OCI-LY1 (cell line): ENCODE measurements at regions not wholly inside any gene's neighbourhood (a gene's known extent, or its start where the extent isn't known, plus 50 kb on each side); places are given as distances from the start of the nearest gene placed in this dataset.

ENCODE experiments used
- H2AFZ ChIP-seq: fragments of 200-600 bp; sonication (generic), shearing (Covaris generic); 2 replicates; pipeline ENCODE4 v1.6.0; 2014; ENCODE audit warnings: antibody characterized with exemption, mild to moderate bottlenecking, low read length
- H3F3A ChIP-seq: fragments of 200-600 bp; sonication (generic), shearing (Covaris generic); 2 replicates; pipeline ENCODE4 v1.6.0; 2014; ENCODE audit warnings: mild to moderate bottlenecking, antibody characterized with exemption, low read length, moderate library complexity; ENCODE audit not compliant: insufficient read depth
- H3K27ac ChIP-seq: fragments of 200-600 bp; sonication (generic); 2 replicates; pipeline ENCODE4 v1.5.1; 2014; ENCODE audit warnings: low read length, mixed run types, mild to moderate bottlenecking, low read depth; ENCODE audit not compliant: poor library complexity, severe bottlenecking
- H3K27me3 ChIP-seq: fragments of 200-600 bp; sonication (generic); 2 replicates; pipeline ENCODE4 v1.6.0; 2014; ENCODE audit warnings: antibody characterized with exemption, mild to moderate bottlenecking, low read length, moderate library complexity; ENCODE audit not compliant: insufficient read depth
- H3K36me3 ChIP-seq: fragments of 200-600 bp; sonication (generic); 2 replicates; pipeline ENCODE4 v1.6.1; 2014; ENCODE audit warnings: mild to moderate bottlenecking, antibody characterized with exemption, low read length, moderate library complexity, mixed read lengths; ENCODE audit not compliant: insufficient read depth
- H3K4me1 ChIP-seq: fragments of 200-600 bp; sonication (generic); 2 replicates; pipeline ENCODE4 v1.5.1; 2014; ENCODE audit warnings: mild to moderate bottlenecking, low read length, moderate library complexity; ENCODE audit not compliant: insufficient read depth, severe bottlenecking
- H3K4me2 ChIP-seq: fragments of 200-600 bp; sonication (generic), shearing (Covaris generic); 2 replicates; pipeline ENCODE4 v1.6.1; 2014; ENCODE audit warnings: low read length
- H3K4me3 ChIP-seq: fragments of 200-600 bp; sonication (generic); 2 replicates; pipeline ENCODE4 v1.5.1; 2014; ENCODE audit warnings: low read length, low read depth, mild to moderate bottlenecking, mixed read lengths; ENCODE audit not compliant: poor library complexity, severe bottlenecking
- H3K79me2 ChIP-seq: fragments of 200-600 bp; shearing (Covaris generic); 2 replicates; pipeline ENCODE4 v1.6.1; 2016; ENCODE audit warnings: mixed run types, low read length, mixed read lengths; ENCODE audit not compliant: insufficient read depth
- H3K9ac ChIP-seq: fragments of 200-600 bp; sonication (generic), shearing (Covaris generic); 2 replicates; pipeline ENCODE4 v1.6.1; 2014; ENCODE audit warnings: mild to moderate bottlenecking, low read length, mixed read lengths
- H3K9me2 ChIP-seq: fragments of 200-600 bp; sonication (generic), shearing (Covaris generic); 2 replicates; pipeline ENCODE4 v1.6.1; 2014; ENCODE audit warnings: low read depth, mild to moderate bottlenecking, low read length, mixed read lengths
- H3K9me3 ChIP-seq: fragments of 200-600 bp; shearing (Covaris generic); 2 replicates; pipeline ENCODE4 v1.6.1; 2014; ENCODE audit warnings: low read length, mixed read lengths
- H4K20me1 ChIP-seq: fragments of 200-600 bp; sonication (generic), shearing (Covaris generic); 2 replicates; pipeline ENCODE4 v1.6.0; 2016; ENCODE audit warnings: mild to moderate bottlenecking, low read length; ENCODE audit not compliant: insufficient read depth
- EZH2 ChIP-seq: fragments of 200-600 bp; sonication (generic), shearing (Covaris generic); IDR thresholded peaks from 2 replicates; pipeline ENCODE4 v1.8.0; 2017; ENCODE audit warnings: borderline replicate concordance, mixed run types, mild to moderate bottlenecking, antibody characterized with exemption, low read length, moderate library complexity, mixed read lengths
- TF ChIP-seq, protein P1 (sequence below): fragments of 200-600 bp; sonication (generic), shearing (Covaris generic); IDR thresholded peaks from 2 replicates; pipeline ENCODE4 v1.5.1; 2017; ENCODE audit warnings: mild to moderate bottlenecking, antibody characterized with exemption, low read length, moderate library complexity, mixed read lengths

DNA sequence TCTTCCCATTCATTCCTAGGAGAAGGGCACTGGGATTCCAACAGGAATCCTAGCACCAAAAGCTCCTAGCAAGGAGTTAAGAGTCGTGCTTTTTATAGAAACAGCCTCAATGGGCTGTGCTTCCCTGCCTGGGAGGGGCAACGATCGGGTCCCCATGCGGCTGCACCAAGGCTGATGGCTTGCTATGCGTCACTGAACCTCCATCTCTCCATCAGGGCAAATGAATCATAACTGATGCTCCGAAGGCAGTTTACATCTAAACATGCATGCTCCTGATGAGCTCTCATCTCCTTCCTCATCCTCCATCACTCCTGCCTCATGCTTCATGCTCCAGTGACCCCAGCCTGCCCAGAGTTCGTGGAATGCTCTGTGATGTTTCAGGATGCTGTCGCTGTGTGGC, 270.5 kb downstream of the FOXL1 start:
- Histone ChIP-seq H3K4me1 (no peaks in the 10 kb centered on the region), H3K79me2 (no peaks in the 10 kb centered on the region), H2AFZ (no peak overlapping the region), H3K9ac (no peak overlapping the region), H3K4me3 (no peak overlapping the region), H3K27me3 (no peaks in the 10 kb centered on the region), H3K36me3 (no peaks in the 10 kb centered on the region), H3K4me2 (no peak overlapping the region), H3K9me2 (no peaks in the 10 kb centered on the region), H4K20me1 (no peaks in the 10 kb centered on the region), H3K9me3 (no peaks in the 10 kb centered on the region), H3F3A (no peaks in the 10 kb centered on the region), H3K27ac (no peak overlapping the region)
- no peak for TF ChIP-seq EZH2
- TF ChIP-seq, protein P1, sequence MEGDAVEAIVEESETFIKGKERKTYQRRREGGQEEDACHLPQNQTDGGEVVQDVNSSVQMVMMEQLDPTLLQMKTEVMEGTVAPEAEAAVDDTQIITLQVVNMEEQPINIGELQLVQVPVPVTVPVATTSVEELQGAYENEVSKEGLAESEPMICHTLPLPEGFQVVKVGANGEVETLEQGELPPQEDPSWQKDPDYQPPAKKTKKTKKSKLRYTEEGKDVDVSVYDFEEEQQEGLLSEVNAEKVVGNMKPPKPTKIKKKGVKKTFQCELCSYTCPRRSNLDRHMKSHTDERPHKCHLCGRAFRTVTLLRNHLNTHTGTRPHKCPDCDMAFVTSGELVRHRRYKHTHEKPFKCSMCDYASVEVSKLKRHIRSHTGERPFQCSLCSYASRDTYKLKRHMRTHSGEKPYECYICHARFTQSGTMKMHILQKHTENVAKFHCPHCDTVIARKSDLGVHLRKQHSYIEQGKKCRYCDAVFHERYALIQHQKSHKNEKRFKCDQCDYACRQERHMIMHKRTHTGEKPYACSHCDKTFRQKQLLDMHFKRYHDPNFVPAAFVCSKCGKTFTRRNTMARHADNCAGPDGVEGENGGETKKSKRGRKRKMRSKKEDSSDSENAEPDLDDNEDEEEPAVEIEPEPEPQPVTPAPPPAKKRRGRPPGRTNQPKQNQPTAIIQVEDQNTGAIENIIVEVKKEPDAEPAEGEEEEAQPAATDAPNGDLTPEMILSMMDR, result no peak

DNA sequence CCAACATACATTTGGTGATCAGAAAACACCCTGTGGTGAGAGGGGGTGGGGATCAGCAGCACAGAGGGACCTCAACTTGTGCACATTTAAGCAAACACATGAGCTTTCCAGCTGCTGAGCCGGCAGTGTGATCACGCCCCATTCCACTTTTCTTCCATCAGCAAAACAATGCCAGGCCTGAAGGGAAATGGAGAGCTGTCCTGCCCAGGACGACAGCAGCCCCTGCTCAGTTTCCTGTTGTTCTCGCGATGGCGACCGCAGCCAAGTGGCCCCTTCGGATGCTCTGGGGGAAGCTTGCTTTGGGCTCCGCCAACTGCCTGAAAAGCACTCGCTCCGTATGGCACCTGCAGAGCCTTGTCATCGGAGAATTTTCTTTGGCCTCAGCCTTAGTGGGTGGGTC, 272.3 kb downstream of the FOXL1 start:
- Histone ChIP-seq H3K9ac (no peak overlapping the region), H3K79me2 (no peaks in the 10 kb centered on the region), H3K4me2 (no peak overlapping the region), H3K27me3 (no peaks in the 10 kb centered on the region; the same call in 1 of the 2 replicates), H3K27ac (no peak overlapping the region), H3F3A (no peaks in the 10 kb centered on the region), H3K36me3 (no peaks in the 10 kb centered on the region), H3K4me1 (no peaks in the 10 kb centered on the region), H3K4me3 (no peak overlapping the region), H4K20me1 (no peaks in the 10 kb centered on the region), H2AFZ (no peak overlapping the region), H3K9me2 (no peaks in the 10 kb centered on the region), H3K9me3 (no peaks in the 10 kb centered on the region)
- no peak for TF ChIP-seq EZH2
- TF ChIP-seq, protein P1, result no peak

DNA sequence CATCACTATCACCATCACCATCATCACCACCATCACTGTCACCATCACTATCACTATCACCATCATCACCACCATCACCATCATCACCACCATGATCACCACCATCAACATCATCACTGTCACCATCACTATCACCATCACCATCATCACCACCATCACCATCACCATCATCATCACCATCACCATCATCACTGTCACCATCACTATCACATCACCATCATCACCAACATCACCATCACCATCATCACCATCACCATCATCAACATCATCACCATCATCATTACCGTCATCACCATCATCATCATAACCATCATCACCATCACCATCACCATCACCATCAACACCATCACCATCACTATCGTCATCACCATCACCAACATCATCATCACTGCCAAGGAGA, 273.8 kb downstream of the FOXL1 start:
- Histone ChIP-seq H3F3A (no peaks in the 10 kb centered on the region), H3K36me3 (no peaks in the 10 kb centered on the region), H3K9ac (no peak overlapping the region), H3K9me3 (no peaks in the 10 kb centered on the region), H3K9me2 (no peaks in the 10 kb centered on the region), H2AFZ (no peak overlapping the region), H3K4me1 (no peaks in the 10 kb centered on the region), H3K27me3 (no peaks in the 10 kb centered on the region; the same call in 1 of the 2 replicates), H4K20me1 (no peaks in the 10 kb centered on the region), H3K4me3 (no peak overlapping the region), H3K27ac (no peak overlapping the region), H3K4me2 (no peak overlapping the region), H3K79me2 (no peaks in the 10 kb centered on the region)
- no peak for TF ChIP-seq EZH2
- TF ChIP-seq, protein P1, result no peak
